HepG2 (cell line): ENCODE measurements at regions not wholly inside any gene's neighbourhood (a gene's known extent, or its start where the extent isn't known, plus 50 kb on each side); places are given as distances from the start of the nearest gene placed in this dataset.

ENCODE experiments used
- ETV6 ChIP-seq: sonication (generic); formaldehyde crosslinking; conservative IDR thresholded peaks from 2 replicates; pipeline ENCODE4 v1.4.0; 2020; ENCODE audit warnings: missing genetic modification reagents
- NFYC ChIP-seq: IDR thresholded peaks from 2 replicates; pipeline ENCODE4 v1.6.1; 2016; ENCODE audit warnings: missing genetic modification reagents, missing compliant biosample characterization
- SP1 ChIP-seq, 2 experiments: fragments of 450-650 bp in 1 of 2; sonication (generic) in 1 of 2; formaldehyde crosslinking in 1 of 2; IDR thresholded peaks; 2 replicates each; pipeline versions ENCODE4 v1.4.0 to v1.6.1; 2016 to 2020; ENCODE audit warnings: missing genetic modification reagents in 1 of 2
- TEAD2 ChIP-seq: sonication (generic); formaldehyde crosslinking; IDR thresholded peaks from 2 replicates; pipeline ENCODE4 v1.9.0; 2021; ENCODE audit warnings: missing genetic modification reagents

- TF ChIP-seq SP1 (IDR thresholded peaks at IDR 0.05) (no peak), SP1 (CRISPR knock-in tag; IDR thresholded peaks at IDR 0.05) (no peak), NFYC (CRISPR knock-in tag) (no peak), TEAD2 (CRISPR knock-in tag) (no peak), ETV6 (CRISPR knock-in tag) (no peak)
Measured at GRCh38 chr5:57664700-57665099, 182.1 kb upstream of the ACTBL2 start.
